Heart right ventricle (tissue), 16 donors: ENCODE measurements at regions not wholly inside any gene's neighbourhood (a gene's known extent, or its start where the extent isn't known, plus 50 kb on each side); places are given as distances from the start of the nearest gene placed in this dataset.

Experiments
- ATAC-seq, 8 donors: fragments of 200-7000 bp; cut with Tn5 transposase; one replicate each; pipeline ENCODE4 v1.9.1; 2020; ENCODE audit warnings: mild to moderate bottlenecking in 8 of 8, moderate library complexity in 8 of 8, moderate number of reproducible peaks in 1 of 8
- DNase-seq, 2 donors: peaks; one replicate each; pipeline ENCODE4 v3.0.0-alpha.2; 2020
- H3K27ac ChIP-seq, 10 donors: fragments of 200-600 bp; sonication (generic) in 2 of 10; one replicate each; pipeline versions ENCODE4 v1.5.0 to v1.8.0; 2020 to 2022; ENCODE audit warnings: mild to moderate bottlenecking in 3 of 10
- H3K27me3 ChIP-seq, 7 donors: fragments of 200-600 bp; one replicate each; pipeline ENCODE4 v1.8.0; 2021 to 2022; ENCODE audit warnings: mild to moderate bottlenecking in 2 of 7
- H3K36me3 ChIP-seq, 9 donors: fragments of 200-600 bp; sonication (generic) in 1 of 9; one replicate each; pipeline versions ENCODE4 v1.5.0 to v1.8.0; 2020 to 2022; ENCODE audit warnings: mild to moderate bottlenecking in 2 of 9
- H3K4me1 ChIP-seq, 9 donors: fragments of 200-600 bp; sonication (generic) in 1 of 9; one replicate each; pipeline versions ENCODE4 v1.5.0 to v1.8.0; 2020 to 2022; ENCODE audit warnings: mild to moderate bottlenecking in 4 of 9
- H3K4me3 ChIP-seq, 10 donors: fragments of 200-600 bp; sonication (generic) in 2 of 10; one replicate each; pipeline versions ENCODE4 v1.5.0 to v1.8.0; 2020 to 2022; ENCODE audit warnings: mild to moderate bottlenecking in 7 of 10, moderate library complexity in 2 of 10
- H3K9me3 ChIP-seq, 11 donors: fragments of 200-600 bp in 10 of 11; sonication (generic) in 2 of 11; one replicate each; pipeline versions ENCODE4 v1.5.0 to v1.8.0; 2013 to 2022; ENCODE audit warnings: mild to moderate bottlenecking in 2 of 11, control low read depth in 1 of 11, moderate library complexity in 1 of 11
- CTCF ChIP-seq, 9 donors: fragments of 200-600 bp; sonication (generic) in 2 of 9; IDR thresholded peaks; one replicate each; pipeline versions ENCODE4 v1.5.0 to v1.8.0; 2021 to 2022; ENCODE audit warnings: antibody characterized with exemption in 9 of 9, mild to moderate bottlenecking in 5 of 9, moderate library complexity in 1 of 9
- WGBS, 2 donors: extraction: QIAGEN DNeasy Blood & Tissue Kit; methylation state at CpG; one replicate each; pipeline ENCODE4 v1.1.7; 2013; ENCODE audit warnings: inconsistent platforms in 1 of 2; 5-methylcytosine and 5-hydroxymethylcytosine counted together
- intact Hi-C, 10 donors: fragments of 100-400 bp; cut with DNase I; formaldehyde crosslinking; loops; one replicate each; pipeline versions ENCODE4 v1.11.1 to v1.14.2; 2022
- donor health status: Arrhythmogenic right ventricular cardiomyopathy.
- donor health status: ischemic (EF 13 %, LVEDD 7.1; RV severe dilation, severe dysfunction).
- donor health status: healthy with polysubstance abuse.
- donor health status: DM: no; HTN: yes; CAD: no.
- donor health status: DM: no; HTN: no; CAD: no.
- donor health status: ischemic (EF 25% LVEDD 6.9; RV normal size, moderate dysfunction).
- donor health status: ischemic (EF 25% LVEDD 5.7; RV mildly dilated, moderate dysfunction).
- donor health status: healthy.
- donor health status: DM: yes; HTN: yes; CAD: no.
- donor health status: Ischemic cardiomyopathy.
- donor health status: ischemic (EF 35%, LVEDD 5.7; RV mildly dilated, moderate dysfunction).
- donor health status: nonischemic (EF 11% LVEDD 7.7; RV severe dilation, severe dysfunction).
- donor health status: DM: yes; HTN: yes; CAD: no.
- donor health status: PGD.
- donor health status: ischemic (EF 29% LVEDD 5.4; RV normal size, mild dysfunction).
- donor health status: nonischemic (EF 23%, LVEDD 6.1; RV moderate dilation, normal function).

- Histone ChIP-seq H3K9me3 (no peaks in the 10 kb centered on the region), H3K4me1 (no peaks in the 10 kb centered on the region), H3K27ac (no peak overlapping the region), H3K4me3 (no peak overlapping the region), H3K36me3 (no peaks in the 10 kb centered on the region), H3K27me3 (no peaks in the 10 kb centered on the region)
- no peak for TF ChIP-seq CTCF (IDR thresholded peaks at IDR 0.05)
- DNase-seq (no peak), ATAC-seq (no peak)
- 76 to 82% methylated on average over 2 of the region's 2 CpGs for WGBS, 2 donors
- intact Hi-C loops, result no loop called here
These were observed 217.1 kb upstream of the MAP3K7 start for GRCh38 chr6:90803956-90804355.

- WGBS, 2 donors, result 94 to 97% methylated on average over 2 of the region's 2 CpGs
- intact Hi-C loops, result no loop called here
- no peak for ATAC-seq
These were observed 208.2 kb upstream of the MAP3K7 start for GRCh38 chr6:90795078-90795477.

GRCh38 chr6:90793771-90794170 is 206.9 kb upstream of the MAP3K7 start:
- WGBS, 2 donors, result 87 to 90% methylated on average over 2 of the region's 2 CpGs
- no peak for DNase-seq
- Histone ChIP-seq H3K27ac (no peak overlapping the region), H3K27me3 (no peaks in the 10 kb centered on the region), H3K4me3 (no peak overlapping the region), H3K4me1 (no peaks in the 10 kb centered on the region), H3K9me3 (no peaks in the 10 kb centered on the region), H3K36me3 (no peaks in the 10 kb centered on the region)
- no peak for TF ChIP-seq CTCF (IDR thresholded peaks at IDR 0.05)
- intact Hi-C loops, result loop anchor here in 1 of 10 donors (5.0 kb wide), 1 partner anchor 1301 kb away; no protein-coding TSS in a partner anchor
- ATAC-seq, result no peak

More at GRCh38 chr6:90795078-90795477, 208.2 kb upstream of the MAP3K7 start:
- Histone ChIP-seq H3K9me3 (no peaks in the 10 kb centered on the region), H3K27ac (no peak overlapping the region), H3K27me3 (no peaks in the 10 kb centered on the region), H3K4me3 (no peak overlapping the region), H3K36me3 (no peaks in the 10 kb centered on the region), H3K4me1 (no peaks in the 10 kb centered on the region)
- DNase-seq, result no peak
- no peak for TF ChIP-seq CTCF (IDR thresholded peaks at IDR 0.05)

- DNase-seq (no peak), ATAC-seq (no peak)
- no peak for TF ChIP-seq CTCF (IDR thresholded peaks at IDR 0.05)
- Histone ChIP-seq H3K4me1 (no peaks in the 10 kb centered on the region), H3K27me3 (no peaks in the 10 kb centered on the region), H3K9me3 (no peaks in the 10 kb centered on the region), H3K27ac (no peak overlapping the region), H3K4me3 (no peak overlapping the region), H3K36me3 (no peaks in the 10 kb centered on the region)
- WGBS, 2 donors, result 74 to 77% methylated on average over 2 of the region's 2 CpGs
- intact Hi-C loops, result loop anchor here in 1 of 10 donors (5.0 kb wide), 1 partner anchor 1298 kb away; no protein-coding TSS in a partner anchor
These were observed 203.8 kb upstream of the MAP3K7 start for GRCh38 chr6:90790696-90791095.
